Upper lobe of left lung (tissue), 4 donors: ENCODE measurements at regions not wholly inside any gene's neighbourhood (a gene's known extent, or its start where the extent isn't known, plus 50 kb on each side); places are given as distances from the start of the nearest gene placed in this dataset.

Experiments used
- EP300 ChIP-seq, 4 donors: sonication (generic); formaldehyde crosslinking; IDR thresholded peaks; one replicate each; pipeline ENCODE4 v1.5.1; 2017; ENCODE audit warnings: antibody characterized with exemption in 4 of 4, control low read depth in 2 of 4
- POLR2AphosphoS5 ChIP-seq, 2 donors: sonication (generic); formaldehyde crosslinking; IDR thresholded peaks; one replicate each; pipeline ENCODE4 v1.5.1; 2017; ENCODE audit warnings: antibody characterized with exemption in 2 of 2
- TF ChIP-seq, protein P1 (sequence below), 6 experiments: fragments of 450-650 bp in 4 of 6; fragments of 200-600 bp in 2 of 6; sonication (generic) in 2 of 6; IDR thresholded peaks; one replicate each; pipeline ENCODE4 v1.5.1; 2016 to 2019; ENCODE audit warnings: antibody characterized with exemption in 6 of 6

DNA sequence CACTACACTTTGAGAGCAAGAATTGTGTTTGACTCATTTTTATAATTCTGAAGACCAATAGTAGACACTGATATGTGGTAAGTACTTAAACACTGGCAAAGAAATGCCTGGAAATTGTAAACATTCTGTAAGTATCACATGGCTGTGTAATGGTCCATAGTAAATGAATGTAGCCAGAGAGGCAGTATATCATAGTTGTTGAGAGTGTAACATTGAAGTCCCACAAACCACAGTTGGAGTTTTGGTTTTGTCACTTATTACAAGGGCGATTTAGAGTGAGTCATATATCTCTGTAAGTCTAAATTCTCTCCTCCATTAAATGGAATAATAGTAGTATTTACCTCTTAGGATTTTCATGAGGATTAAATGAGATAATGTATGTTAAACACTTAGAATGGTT, 181.1 kb upstream of the MEF2C start:
- TF ChIP-seq, protein P1, sequence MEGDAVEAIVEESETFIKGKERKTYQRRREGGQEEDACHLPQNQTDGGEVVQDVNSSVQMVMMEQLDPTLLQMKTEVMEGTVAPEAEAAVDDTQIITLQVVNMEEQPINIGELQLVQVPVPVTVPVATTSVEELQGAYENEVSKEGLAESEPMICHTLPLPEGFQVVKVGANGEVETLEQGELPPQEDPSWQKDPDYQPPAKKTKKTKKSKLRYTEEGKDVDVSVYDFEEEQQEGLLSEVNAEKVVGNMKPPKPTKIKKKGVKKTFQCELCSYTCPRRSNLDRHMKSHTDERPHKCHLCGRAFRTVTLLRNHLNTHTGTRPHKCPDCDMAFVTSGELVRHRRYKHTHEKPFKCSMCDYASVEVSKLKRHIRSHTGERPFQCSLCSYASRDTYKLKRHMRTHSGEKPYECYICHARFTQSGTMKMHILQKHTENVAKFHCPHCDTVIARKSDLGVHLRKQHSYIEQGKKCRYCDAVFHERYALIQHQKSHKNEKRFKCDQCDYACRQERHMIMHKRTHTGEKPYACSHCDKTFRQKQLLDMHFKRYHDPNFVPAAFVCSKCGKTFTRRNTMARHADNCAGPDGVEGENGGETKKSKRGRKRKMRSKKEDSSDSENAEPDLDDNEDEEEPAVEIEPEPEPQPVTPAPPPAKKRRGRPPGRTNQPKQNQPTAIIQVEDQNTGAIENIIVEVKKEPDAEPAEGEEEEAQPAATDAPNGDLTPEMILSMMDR (IDR thresholded peaks at IDR 0.05), result no peak
- no peak for TF ChIP-seq POLR2AphosphoS5 (IDR thresholded peaks at IDR 0.05)
- no peak for TF ChIP-seq EP300 (IDR thresholded peaks at IDR 0.05)
